Retinal pigment epithelial cell (primary cell): ENCODE measurements at regions not wholly inside any gene's neighbourhood (a gene's known extent, or its start where the extent isn't known, plus 50 kb on each side); places are given as distances from the start of the nearest gene placed in this dataset.

Experiments
- DNase-seq: peaks from one replicate; pipeline ENCODE4 v3.0.0-alpha.2; 2010; ENCODE audit warnings: low read depth
- H3K4me3 ChIP-seq: 2 replicates; pipeline ENCODE4 v1.5.1; 2011; ENCODE audit warnings: mild to moderate bottlenecking, low read length, control low read depth, moderate library complexity
- TF ChIP-seq, protein P1 (sequence below): conservative IDR thresholded peaks from 2 replicates; pipeline ENCODE4 v1.5.1; 2011; ENCODE audit warnings: low read depth, low read length, control low read depth, inconsistent platforms

DNA sequence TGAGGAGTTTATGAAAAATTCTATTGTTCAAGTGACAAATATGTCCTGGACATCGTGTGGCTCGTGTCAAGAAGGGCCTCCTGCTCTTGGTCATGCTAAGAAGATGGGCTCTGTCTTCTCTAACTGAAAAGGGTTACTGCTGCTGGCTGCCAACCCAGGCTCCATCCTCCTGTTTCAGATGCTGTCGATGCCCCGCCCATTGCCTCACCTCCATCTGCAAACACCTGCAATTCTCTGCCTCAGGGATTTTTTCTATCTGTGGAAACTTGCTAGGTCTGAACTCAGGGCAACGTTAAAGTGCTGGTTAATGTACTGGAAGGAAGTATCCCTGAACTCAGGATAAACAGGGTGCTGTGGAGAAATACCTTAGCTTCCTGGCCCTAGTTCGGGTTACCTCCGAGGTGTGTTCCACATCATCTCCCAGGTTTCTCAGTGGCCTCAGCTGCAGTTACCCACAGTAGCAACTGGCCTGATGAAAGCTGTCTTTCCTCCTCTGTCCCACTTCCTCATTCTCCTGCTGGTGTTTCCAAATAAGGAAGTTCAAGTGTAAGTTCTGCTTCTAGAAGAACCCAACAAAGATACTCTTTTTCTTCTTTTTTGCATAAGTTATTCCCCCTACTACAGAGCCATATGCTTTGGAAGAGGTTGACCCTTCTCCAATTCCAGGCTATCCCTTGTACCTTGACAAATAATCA lies 151.7 kb upstream of the SMIM23 start:
- TF ChIP-seq, protein P1, sequence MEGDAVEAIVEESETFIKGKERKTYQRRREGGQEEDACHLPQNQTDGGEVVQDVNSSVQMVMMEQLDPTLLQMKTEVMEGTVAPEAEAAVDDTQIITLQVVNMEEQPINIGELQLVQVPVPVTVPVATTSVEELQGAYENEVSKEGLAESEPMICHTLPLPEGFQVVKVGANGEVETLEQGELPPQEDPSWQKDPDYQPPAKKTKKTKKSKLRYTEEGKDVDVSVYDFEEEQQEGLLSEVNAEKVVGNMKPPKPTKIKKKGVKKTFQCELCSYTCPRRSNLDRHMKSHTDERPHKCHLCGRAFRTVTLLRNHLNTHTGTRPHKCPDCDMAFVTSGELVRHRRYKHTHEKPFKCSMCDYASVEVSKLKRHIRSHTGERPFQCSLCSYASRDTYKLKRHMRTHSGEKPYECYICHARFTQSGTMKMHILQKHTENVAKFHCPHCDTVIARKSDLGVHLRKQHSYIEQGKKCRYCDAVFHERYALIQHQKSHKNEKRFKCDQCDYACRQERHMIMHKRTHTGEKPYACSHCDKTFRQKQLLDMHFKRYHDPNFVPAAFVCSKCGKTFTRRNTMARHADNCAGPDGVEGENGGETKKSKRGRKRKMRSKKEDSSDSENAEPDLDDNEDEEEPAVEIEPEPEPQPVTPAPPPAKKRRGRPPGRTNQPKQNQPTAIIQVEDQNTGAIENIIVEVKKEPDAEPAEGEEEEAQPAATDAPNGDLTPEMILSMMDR, result no peak
- no peak overlapping the region for H3K4me3 ChIP-seq
- DNase-seq, result no peak

DNA sequence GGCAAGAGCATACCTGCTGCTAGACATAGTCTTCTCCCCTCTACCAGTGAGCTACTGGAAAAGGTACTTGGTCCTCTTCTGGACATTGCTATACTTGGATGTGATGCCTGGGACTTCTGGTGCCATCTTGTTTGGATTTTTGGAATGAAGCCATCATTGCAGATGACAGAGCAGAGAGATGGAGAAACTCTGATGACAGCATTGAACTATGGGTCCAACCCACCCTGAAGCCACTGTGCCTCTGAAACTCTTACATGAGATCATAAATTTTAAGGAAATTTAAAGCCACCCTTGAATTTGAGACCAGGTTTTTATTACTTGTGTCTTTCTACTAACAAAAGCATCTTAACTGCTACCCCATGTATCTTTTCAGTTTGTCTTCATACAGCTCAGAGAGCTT lies 151.1 kb upstream of the SMIM23 start:
- no peak for DNase-seq
- H3K4me3 ChIP-seq, result no peak overlapping the region
- TF ChIP-seq, protein P1, result no peak

DNA sequence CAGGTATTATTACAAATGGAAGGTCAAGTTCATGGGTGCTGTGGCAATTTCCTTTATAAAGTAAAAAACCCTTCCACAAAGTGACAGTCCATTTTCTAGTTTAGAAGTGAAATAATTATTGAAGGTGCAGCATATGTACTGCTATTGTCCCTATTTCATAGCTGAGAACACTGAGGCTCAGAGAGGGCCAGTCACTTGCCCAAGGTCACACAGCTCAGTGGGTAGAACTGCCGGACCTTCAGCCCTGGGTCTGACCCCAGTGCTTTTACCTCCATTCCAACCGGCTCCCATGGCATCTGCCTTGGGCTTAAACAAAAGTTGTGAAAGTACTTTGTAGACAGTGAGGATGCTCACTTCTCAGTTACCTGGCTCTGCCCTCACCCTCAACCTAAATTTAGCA lies 150.6 kb upstream of the SMIM23 start:
- no peak for DNase-seq
- TF ChIP-seq, protein P1, result no peak
- no peak overlapping the region for H3K4me3 ChIP-seq

DNA sequence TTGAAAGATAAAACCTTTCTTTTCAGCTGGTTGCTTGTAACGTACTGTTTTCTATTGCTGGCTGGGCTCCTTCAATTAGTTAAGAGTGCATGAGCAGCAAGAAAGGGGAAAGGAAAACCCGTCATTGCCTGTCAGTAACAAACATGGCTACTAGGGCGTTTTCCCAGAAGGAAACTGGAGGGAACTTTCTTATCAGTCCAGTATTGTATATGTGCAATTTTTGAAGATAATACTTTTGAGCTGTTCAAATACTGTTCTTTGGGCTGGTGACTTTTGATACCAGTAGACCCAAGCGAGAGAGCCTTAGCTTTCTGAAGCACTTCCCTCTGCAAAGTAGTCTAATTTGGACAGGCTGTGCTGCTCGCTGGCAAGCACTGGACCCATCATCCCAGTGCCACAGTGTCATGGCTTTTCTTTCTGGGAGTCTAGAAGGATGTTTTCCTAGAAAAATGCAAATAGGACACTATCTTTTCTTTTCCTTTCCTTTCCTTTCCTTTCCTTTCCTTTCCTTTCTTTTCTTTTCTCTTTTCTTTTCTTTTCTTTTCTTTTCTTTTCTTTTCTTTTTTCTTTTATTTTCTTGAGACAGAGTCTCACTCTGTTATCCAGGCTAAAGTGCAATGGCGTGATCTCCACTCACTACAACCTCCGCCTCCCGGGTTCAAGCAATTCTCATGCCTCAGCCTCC lies 149.9 kb upstream of the SMIM23 start:
- DNase-seq, result no peak
- TF ChIP-seq, protein P1, result no peak
- no peak overlapping the region for H3K4me3 ChIP-seq

DNA sequence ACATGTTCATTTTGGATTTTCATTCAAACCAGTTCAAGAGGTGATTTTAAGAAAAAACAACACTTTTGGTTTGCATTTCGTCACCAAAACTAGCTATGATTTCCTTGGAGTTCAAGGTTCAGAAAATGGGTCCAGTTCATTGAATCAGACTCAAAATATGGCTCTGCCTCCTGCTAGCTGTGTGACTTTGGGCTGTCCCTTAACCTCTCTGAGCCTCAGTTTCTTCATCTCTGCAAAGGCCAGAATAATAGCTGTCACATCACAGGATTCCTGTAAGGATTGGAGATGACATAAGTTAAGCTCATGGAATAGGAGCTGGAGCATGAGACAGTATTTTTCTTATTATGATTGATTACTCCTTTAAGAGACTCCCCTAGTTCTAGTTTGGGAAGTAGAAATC lies 147.8 kb upstream of the SMIM23 start:
- DNase-seq, result no peak
- H3K4me3 ChIP-seq, result no peak overlapping the region
- TF ChIP-seq, protein P1, result no peak

DNA sequence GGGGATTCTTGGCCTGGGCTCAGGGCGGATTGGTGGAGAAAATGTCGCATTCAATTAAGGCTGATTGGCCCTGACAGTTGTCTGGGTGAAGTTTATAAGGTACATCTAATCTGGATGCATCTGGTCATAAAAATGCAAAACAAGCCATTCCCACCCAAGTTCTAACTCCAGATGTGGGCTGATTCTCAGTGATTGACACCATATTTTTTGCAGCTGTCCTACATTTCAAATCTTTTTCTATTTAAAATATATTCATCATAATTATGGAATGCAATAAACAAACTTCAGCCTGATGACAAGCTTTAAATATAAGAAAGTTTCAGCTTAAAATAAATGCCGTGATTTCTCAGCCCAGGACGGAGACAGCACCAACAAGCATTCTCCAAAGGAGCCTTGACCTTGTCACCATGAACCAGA lies 146.4 kb upstream of the SMIM23 start:
- TF ChIP-seq, protein P1, result no peak

DNA sequence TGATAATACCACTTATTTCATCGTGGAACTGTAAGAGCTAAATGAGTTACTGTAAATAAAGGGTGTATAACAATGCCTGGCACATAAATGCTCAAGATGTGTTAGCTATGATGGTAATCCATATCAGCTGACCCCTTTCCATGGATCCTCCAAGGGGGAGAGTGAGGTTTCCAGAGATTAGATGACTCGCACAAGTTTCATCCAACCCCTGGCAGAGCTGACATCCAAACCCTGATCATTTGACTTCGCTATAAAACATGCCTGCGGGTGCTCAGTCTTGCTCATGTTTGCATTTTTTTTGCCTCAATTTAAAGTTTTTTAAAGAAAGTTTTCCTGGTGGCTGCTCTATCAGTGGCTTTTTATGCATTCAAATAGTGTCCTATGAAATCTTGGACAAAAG lies 145.7 kb upstream of the SMIM23 start:
- no peak overlapping the region for H3K4me3 ChIP-seq
- peak; percentile 60 for DNase-seq
- TF ChIP-seq, protein P1, result no peak

More for the DNA sequence above, 146.4 kb upstream of the SMIM23 start:
- DNase-seq, result no peak
- H3K4me3 ChIP-seq, result no peak overlapping the region
